ENCODE measurements at regions not wholly inside any gene's neighbourhood (a gene's known extent, or its start where the extent isn't known, plus 50 kb on each side); places are given as distances from the start of the nearest gene placed in this dataset.

- peak in 1 of 2 experiments; percentile 50 for DNase-seq
These were observed 366.5 kb downstream of the SEC14L1 start for GRCh38 chr17:77507111-77507885.

GRCh38 chr17:77508047-77508715 is 367.4 kb downstream of the SEC14L1 start:
- no peak for DNase-seq

GRCh38 chr17:77509089-77509488 is 368.3 kb downstream of the SEC14L1 start:
- no peak for DNase-seq

GRCh38 chr17:77509599-77509998 is 368.8 kb downstream of the SEC14L1 start:
- DNase-seq: no peak

- DNase-seq: no peak
These were observed 369.5 kb downstream of the SEC14L1 start for GRCh38 chr17:77510133-77510796.

- no peak for DNase-seq
These were observed 370.8 kb downstream of the SEC14L1 start for GRCh38 chr17:77511514-77512061.

- no peak for DNase-seq
These were observed 371.5 kb downstream of the SEC14L1 start for GRCh38 chr17:77512062-77512946.

- DNase-seq: no peak
These were observed 372.3 kb downstream of the SEC14L1 start for GRCh38 chr17:77513045-77513444.

- no peak for DNase-seq
These were observed 374.5 kb downstream of the SEC14L1 start for GRCh38 chr17:77515227-77515626.

- no peak for DNase-seq
These were observed 376.1 kb downstream of the SEC14L1 start for GRCh38 chr17:77516902-77517301.

GRCh38 chr17:77521076-77521475 is 380.3 kb downstream of the SEC14L1 start:
- no peak for DNase-seq

GRCh38 chr17:77523540-77523939 is 382.8 kb downstream of the SEC14L1 start:
- DNase-seq: no peak

- DNase-seq: no peak
These were observed 385.5 kb downstream of the SEC14L1 start for GRCh38 chr17:77526259-77526711.

GRCh38 chr17:77526728-77527350 is 386.1 kb downstream of the SEC14L1 start:
- peak; percentile 78 to 93 for DNase-seq

GRCh38 chr17:77527409-77527808 is 386.6 kb downstream of the SEC14L1 start:
- peak; percentile 75 to 76 for DNase-seq

- peak in 1 of 2 experiments; percentile 74 for DNase-seq
These were observed 387.2 kb downstream of the SEC14L1 start for GRCh38 chr17:77527836-77528505.

GRCh38 chr17:77528516-77529327 is 388.0 kb downstream of the SEC14L1 start:
- peak; percentile 61 to 86 for DNase-seq

- DNase-seq: no peak
These were observed 388.5 kb downstream of the SEC14L1 start for GRCh38 chr17:77529328-77529650.

GRCh38 chr17:77530591-77530990 is 389.8 kb downstream of the SEC14L1 start:
- no peak for DNase-seq

GRCh38 chr17:77531002-77531401 is 390.2 kb downstream of the SEC14L1 start:
- DNase-seq: no peak

- DNase-seq: no peak
These were observed 390.9 kb downstream of the SEC14L1 start for GRCh38 chr17:77531641-77532040.
